ENCODE measurements at regions not wholly inside any gene's neighbourhood (a gene's known extent, or its start where the extent isn't known, plus 50 kb on each side); places are given as distances from the start of the nearest gene placed in this dataset.

GRCh38 chr2:65548576-65549256, 116.3 kb upstream of the SPRED2 start:
- H2BK120ac ChIP-seq (ENCODE audit: low read depth, low read length), result no peak overlapping the region
- no peak overlapping the region for H4K8ac ChIP-seq (ENCODE audit: low read depth in 2 of 2, low read length in 2 of 2)
- ChIA-PET POLR2A (ENCODE audit: unreplicated experiment) (interaction anchor here (0.5 kb wide), 1 partner anchor 484 kb away, joined by 3 read pairs; no protein-coding TSS in a partner anchor), CTCF (no interaction called here)
- no peak overlapping the region for H3K56ac ChIP-seq (ENCODE audit: extremely low read depth, insufficient read depth, low read length)
- H2BK5ac ChIP-seq (ENCODE audit: low read depth, low read length, poor library complexity, severe bottlenecking), result no peak overlapping the region
- no peaks in the 10 kb centered on the region for H3K9me3 ChIP-seq (ENCODE audit: control insufficient read depth, insufficient read depth, low read length)
- no peak for TF ChIP-seq NFE2L2 (IDR thresholded peaks at IDR 0.05; ENCODE audit: low read depth, low read length)
- TF ChIP-seq CHD1 (IDR thresholded peaks at IDR 0.05; ENCODE audit: low read depth, low read length), result no peak
- TF ChIP-seq USF2 (IDR thresholded peaks at IDR 0.05; ENCODE audit: low read depth, low read length), result no peak
- TF ChIP-seq, protein P1, sequence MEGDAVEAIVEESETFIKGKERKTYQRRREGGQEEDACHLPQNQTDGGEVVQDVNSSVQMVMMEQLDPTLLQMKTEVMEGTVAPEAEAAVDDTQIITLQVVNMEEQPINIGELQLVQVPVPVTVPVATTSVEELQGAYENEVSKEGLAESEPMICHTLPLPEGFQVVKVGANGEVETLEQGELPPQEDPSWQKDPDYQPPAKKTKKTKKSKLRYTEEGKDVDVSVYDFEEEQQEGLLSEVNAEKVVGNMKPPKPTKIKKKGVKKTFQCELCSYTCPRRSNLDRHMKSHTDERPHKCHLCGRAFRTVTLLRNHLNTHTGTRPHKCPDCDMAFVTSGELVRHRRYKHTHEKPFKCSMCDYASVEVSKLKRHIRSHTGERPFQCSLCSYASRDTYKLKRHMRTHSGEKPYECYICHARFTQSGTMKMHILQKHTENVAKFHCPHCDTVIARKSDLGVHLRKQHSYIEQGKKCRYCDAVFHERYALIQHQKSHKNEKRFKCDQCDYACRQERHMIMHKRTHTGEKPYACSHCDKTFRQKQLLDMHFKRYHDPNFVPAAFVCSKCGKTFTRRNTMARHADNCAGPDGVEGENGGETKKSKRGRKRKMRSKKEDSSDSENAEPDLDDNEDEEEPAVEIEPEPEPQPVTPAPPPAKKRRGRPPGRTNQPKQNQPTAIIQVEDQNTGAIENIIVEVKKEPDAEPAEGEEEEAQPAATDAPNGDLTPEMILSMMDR (conservative IDR thresholded peaks at IDR 0.05; ENCODE audit: low read depth, low read length), result no peak
- no peak for TF ChIP-seq FOS (IDR thresholded peaks at IDR 0.05; ENCODE audit: low read depth, low read length)
- no peak for TF ChIP-seq MAZ (IDR thresholded peaks at IDR 0.05; ENCODE audit: borderline replicate concordance, low read depth, low read length)
- no peak for TF ChIP-seq ELK1 (IDR thresholded peaks at IDR 0.05; ENCODE audit: borderline replicate concordance, low read depth, low read length)
- TF ChIP-seq MAFK (IDR thresholded peaks at IDR 0.05; ENCODE audit: low read depth, low read length), result no peak
- no peak for TF ChIP-seq RFX5 (IDR thresholded peaks at IDR 0.05; ENCODE audit: low read depth, low read length)
- no peak for TF ChIP-seq BHLHE40 (IDR thresholded peaks at IDR 0.05; ENCODE audit: low read depth, low read length)
- no peak for TF ChIP-seq CEBPB (IDR thresholded peaks at IDR 0.05; ENCODE audit: low read depth, low read length)
- no peak for TF ChIP-seq SMC3 (IDR thresholded peaks at IDR 0.05; ENCODE audit: low read depth, low read length)
- TF ChIP-seq RCOR1 (IDR thresholded peaks at IDR 0.05; ENCODE audit: insufficient replicate concordance, low read length), result no peak
- no peak for TF ChIP-seq RAD21 (IDR thresholded peaks at IDR 0.05; ENCODE audit: low read length)
- no peak for TF ChIP-seq MXI1 (IDR thresholded peaks at IDR 0.05; ENCODE audit: borderline replicate concordance, low read depth, low read length)
- no peak for TF ChIP-seq POLR2A (IDR thresholded peaks at IDR 0.05; ENCODE audit: low read depth, low read length)
- H3K36me3 ChIP-seq (ENCODE audit: control insufficient read depth, insufficient read depth, low read length), result no peaks in the 10 kb centered on the region
- ATAC-seq (ENCODE audit: low read depth) (no peak), DNase-seq (peak; percentile 24)
- H3K4ac ChIP-seq (ENCODE audit: low read depth, low read length), result no peak overlapping the region
- no peak overlapping the region for H4K91ac ChIP-seq (ENCODE audit: insufficient read depth, low read depth, low read length)
- intact Hi-C loops (cut with micrococcal nuclease), result no loop called here
- no peak overlapping the region for H3K27ac ChIP-seq (ENCODE audit: insufficient read depth, low read length)
- dilution Hi-C loops (cut with HindIII; ENCODE audit: low sequenced_read_pairs, unreplicated experiment), result no loop called here
- 0 out of 2 replicates have a peak, but pooled peaks cover 6% of the 10 kb centered on the region for H3K9me1 ChIP-seq (ENCODE audit: insufficient read depth, low read length)
- H3K4me1 ChIP-seq (ENCODE audit: control insufficient read depth, insufficient read depth, low read length), result peaks cover 5% of the 10 kb centered on the region
- H3K27me3 ChIP-seq (ENCODE audit: control insufficient read depth, insufficient read depth, low read length), result no peaks in the 10 kb centered on the region
- H2AFZ ChIP-seq (replicated peaks; ENCODE audit: low read length, poor library complexity), result no peak overlapping the region
- H2AK5ac ChIP-seq (ENCODE audit: low read depth, low read length), result no peak overlapping the region
- no peak overlapping the region for H3K23ac ChIP-seq (ENCODE audit: low read depth, low read length)
- H3K18ac ChIP-seq (ENCODE audit: low read depth, low read length), result no peak overlapping the region
- no peak overlapping the region for H2BK20ac ChIP-seq (ENCODE audit: low read depth, low read length)
- H3K4me3 ChIP-seq (ENCODE audit: insufficient read depth, low read depth, low read length), result no peak overlapping the region
- no peak overlapping the region for H2BK15ac ChIP-seq (ENCODE audit: low read depth, low read length)
- 94% methylated on average over 4 of the region's 7 CpGs; no CpG with 5 or more reads in 1 of the 2 experiments for WGBS, 2 experiments (ENCODE audit: extremely low coverage in 2 of 2, insufficient read length in 1 of 2)
- H2AK9ac ChIP-seq (replicated peaks; ENCODE audit: low read depth, low read length, poor library complexity), result no peak overlapping the region
- H4K5ac ChIP-seq (ENCODE audit: low read depth, low read length), result no peak overlapping the region
- no TSS peak for BruUV-seq (replicated peaks)
- no peaks in the 10 kb centered on the region for H3K79me1 ChIP-seq (ENCODE audit: low read depth in 1 of 2, low read length in 2 of 2)
- H4K20me1 ChIP-seq (ENCODE audit: insufficient read depth, low read length), result no peaks in the 10 kb centered on the region
- no peak overlapping the region for H3K14ac ChIP-seq (replicated peaks; ENCODE audit: low read depth, low read length)
- no peak overlapping the region for H3K4me2 ChIP-seq (ENCODE audit: low read depth, low read length)
- in situ Hi-C loops (cut with MboI; ENCODE audit: low sequenced_read_pairs), result loop anchor here (5.0 kb wide), 1 partner anchor 281 kb away; no protein-coding TSS in a partner anchor
- H3K9ac ChIP-seq (ENCODE audit: low read depth, low read length), result no peak overlapping the region

All from IMR-90 (cell line).